ENCODE measurements at regions not wholly inside any gene's neighbourhood (a gene's known extent, or its start where the extent isn't known, plus 50 kb on each side); places are given as distances from the start of the nearest gene placed in this dataset.

DNA sequence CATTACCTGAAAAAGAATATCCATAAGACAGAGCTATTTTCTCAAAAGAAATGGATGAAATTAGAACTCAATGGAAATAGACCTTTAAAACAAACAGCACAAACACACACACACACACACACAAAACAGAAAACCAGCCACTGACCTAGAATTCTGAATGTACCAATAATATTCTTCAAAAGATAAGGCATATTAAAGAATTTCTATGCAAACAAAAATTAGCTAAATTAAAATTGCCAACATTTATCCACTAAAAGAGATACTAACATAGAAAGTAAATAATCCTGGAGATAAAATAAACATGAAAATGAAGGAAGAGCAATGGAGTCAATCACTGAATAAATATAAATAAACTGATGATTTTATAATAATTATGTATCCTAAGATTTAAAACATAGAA lies 431.2 kb downstream of the SH2D4B start:
- TF ChIP-seq, protein P1, sequence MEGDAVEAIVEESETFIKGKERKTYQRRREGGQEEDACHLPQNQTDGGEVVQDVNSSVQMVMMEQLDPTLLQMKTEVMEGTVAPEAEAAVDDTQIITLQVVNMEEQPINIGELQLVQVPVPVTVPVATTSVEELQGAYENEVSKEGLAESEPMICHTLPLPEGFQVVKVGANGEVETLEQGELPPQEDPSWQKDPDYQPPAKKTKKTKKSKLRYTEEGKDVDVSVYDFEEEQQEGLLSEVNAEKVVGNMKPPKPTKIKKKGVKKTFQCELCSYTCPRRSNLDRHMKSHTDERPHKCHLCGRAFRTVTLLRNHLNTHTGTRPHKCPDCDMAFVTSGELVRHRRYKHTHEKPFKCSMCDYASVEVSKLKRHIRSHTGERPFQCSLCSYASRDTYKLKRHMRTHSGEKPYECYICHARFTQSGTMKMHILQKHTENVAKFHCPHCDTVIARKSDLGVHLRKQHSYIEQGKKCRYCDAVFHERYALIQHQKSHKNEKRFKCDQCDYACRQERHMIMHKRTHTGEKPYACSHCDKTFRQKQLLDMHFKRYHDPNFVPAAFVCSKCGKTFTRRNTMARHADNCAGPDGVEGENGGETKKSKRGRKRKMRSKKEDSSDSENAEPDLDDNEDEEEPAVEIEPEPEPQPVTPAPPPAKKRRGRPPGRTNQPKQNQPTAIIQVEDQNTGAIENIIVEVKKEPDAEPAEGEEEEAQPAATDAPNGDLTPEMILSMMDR (IDR thresholded peaks at IDR 0.05; ENCODE audit: borderline replicate concordance, extremely low read depth, low read length, poor library complexity, severe bottlenecking) = no peak
- no peak for TF ChIP-seq EZH2 (IDR thresholded peaks at IDR 0.05; ENCODE audit: borderline replicate concordance, low read depth, low read length, severe bottlenecking)
